ENCODE measurements at regions not wholly inside any gene's neighbourhood (a gene's known extent, or its start where the extent isn't known, plus 50 kb on each side); places are given as distances from the start of the nearest gene placed in this dataset.

- no peak for TF ChIP-seq CTCF (IDR thresholded peaks at IDR 0.05)
- no peak for TF ChIP-seq POLR2A (IDR thresholded peaks at IDR 0.05)
- TF ChIP-seq POLR2AphosphoS5 (IDR thresholded peaks at IDR 0.05; ENCODE audit: insufficient read depth in 1 of 2, low read depth in 1 of 2) = no peak
These were observed 666.5 kb downstream of the SLC4A3 start for GRCh38 chr2:220293966-220294365.
